ENCODE measurements at regions not wholly inside any gene's neighbourhood (a gene's known extent, or its start where the extent isn't known, plus 50 kb on each side); places are given as distances from the start of the nearest gene placed in this dataset.

GRCh38 chr17:73932216-73932749, 271.2 kb upstream of the RPL38 start:
- no peak for TF ChIP-seq CTCF (conservative IDR thresholded peaks at IDR 0.05; ENCODE audit: low read depth, low read length)
- TF ChIP-seq EZH2 (IDR thresholded peaks at IDR 0.05; ENCODE audit: low read length, unreplicated experiment): no peak

All from PC-3 (cell line).